HG03571 (cell line): ENCODE measurements at regions not wholly inside any gene's neighbourhood (a gene's known extent, or its start where the extent isn't known, plus 50 kb on each side); places are given as distances from the start of the nearest gene placed in this dataset.
A peak's percentile ranks its signal among the peaks of the same experiment; 100 is the strongest.

Experiments used
- ATAC-seq: cut with Tn5 transposase; IDR thresholded peaks from one replicate; pipeline ENCODE4 v1.9.1; 2021; ENCODE audit not compliant: unreplicated experiment

GRCh38 chr7:47191316-47191715 lies 390.6 kb downstream of the TNS3 start:
- ATAC-seq, result no peak

- no peak for ATAC-seq
Observed at GRCh38 chr7:47190462-47190861, 391.4 kb downstream of the TNS3 start.

GRCh38 chr7:47188653-47189315 lies 393.1 kb downstream of the TNS3 start:
- ATAC-seq, result no peak

DNA sequence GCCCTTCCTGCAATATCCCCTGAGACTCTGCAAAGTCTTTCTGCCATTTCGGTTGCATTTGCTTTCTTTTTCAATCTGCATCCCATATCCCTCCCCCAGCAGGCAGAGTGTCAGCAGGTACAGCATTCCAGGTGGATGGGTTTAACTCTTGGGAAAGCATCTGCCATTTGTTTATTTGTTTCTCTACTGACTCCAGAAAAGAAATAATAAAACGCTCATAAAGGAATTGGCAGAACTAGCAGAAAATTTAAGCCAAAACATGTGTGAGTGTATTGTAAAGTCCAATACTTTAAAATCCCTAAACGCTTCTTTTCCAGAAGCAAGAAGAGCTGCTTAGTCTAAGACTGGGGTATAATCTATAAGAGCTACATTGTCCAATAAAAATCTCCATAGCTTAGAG lies 393.8 kb downstream of the TNS3 start:
- ATAC-seq, result no peak

GRCh38 chr7:47186316-47186715 lies 395.6 kb downstream of the TNS3 start:
- peak; percentile 89 for ATAC-seq

DNA sequence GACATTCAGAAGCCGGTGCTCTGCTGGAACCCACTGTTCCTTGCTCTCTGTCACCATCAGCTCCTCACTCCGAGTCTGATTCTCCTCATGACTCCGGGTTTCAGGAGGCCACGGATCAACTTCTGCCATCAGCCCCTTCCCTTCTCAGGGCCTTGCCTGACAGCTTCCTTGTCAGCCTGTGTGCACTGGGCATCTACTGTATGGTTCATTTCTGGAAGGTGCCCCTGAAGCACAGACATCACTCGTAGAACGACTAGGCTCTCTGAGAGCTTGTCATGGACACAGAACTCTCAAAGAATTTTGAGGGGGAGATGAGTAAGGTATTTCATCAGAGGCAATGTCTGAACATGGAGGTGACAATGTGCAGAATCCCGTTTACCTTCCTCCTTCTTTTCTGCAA lies 396.1 kb downstream of the TNS3 start:
- ATAC-seq, result no peak

DNA sequence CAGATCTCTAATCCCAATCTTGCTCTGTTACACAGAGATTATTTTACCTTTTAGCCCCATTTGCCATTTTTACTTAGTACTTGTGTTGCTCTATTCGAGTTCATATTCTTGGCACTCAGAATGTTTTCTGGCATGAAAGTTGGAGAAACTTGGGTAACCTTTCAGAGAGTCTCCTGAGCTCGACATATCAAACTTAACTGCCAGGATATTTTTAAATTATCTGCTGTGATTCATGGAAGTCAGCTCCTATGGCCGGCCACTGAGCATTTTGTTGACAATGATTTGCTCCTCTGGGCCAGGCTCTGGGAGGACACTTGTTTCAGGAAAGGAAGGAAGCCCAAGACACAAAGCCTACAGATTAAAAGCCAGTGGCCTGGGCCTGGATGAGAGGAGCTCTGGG lies 396.7 kb downstream of the TNS3 start:
- ATAC-seq, result no peak

- ATAC-seq, result no peak
Observed at GRCh38 chr7:47183862-47184590, 397.9 kb downstream of the TNS3 start.

GRCh38 chr7:47181746-47182361 lies 400.1 kb downstream of the TNS3 start:
- no peak for ATAC-seq

GRCh38 chr7:47180516-47180826 lies 401.4 kb downstream of the TNS3 start:
- ATAC-seq, result no peak

DNA sequence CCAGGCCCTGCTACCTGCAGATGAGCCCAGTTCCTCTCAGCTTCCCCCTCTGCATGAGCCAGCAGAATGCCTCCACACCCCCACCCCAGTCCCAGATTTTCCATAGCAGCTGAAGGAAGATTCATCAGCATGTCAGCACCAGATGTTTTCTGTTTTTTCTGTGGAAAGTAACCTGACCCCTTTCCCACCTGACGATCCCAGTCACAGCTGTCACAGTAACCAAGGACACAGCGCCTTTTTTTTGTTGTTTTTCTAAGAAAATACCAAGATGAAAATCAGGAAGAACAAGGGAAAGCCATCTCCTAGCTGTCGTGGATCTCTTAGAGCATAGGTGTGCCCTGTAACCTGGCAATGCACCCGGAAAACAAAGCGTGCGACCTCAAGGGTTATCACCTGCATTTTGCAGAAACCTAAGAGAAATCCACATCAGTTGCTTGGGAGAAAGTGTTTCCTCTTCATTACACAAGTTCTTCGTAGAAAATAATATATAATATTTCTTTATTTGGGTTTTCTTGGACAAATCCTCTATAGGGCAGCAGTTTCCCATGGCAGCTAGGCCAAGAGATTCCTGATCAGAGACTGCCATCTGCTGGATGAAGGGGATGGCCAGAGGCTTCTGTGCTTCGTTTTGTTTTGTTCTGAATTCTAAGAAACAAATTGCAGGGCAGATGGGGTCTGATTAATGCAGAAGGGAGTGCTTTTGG lies 401.9 kb downstream of the TNS3 start:
- no peak for ATAC-seq

- ATAC-seq, result peak; percentile 84
Observed at GRCh38 chr7:47172602-47173539, 409.0 kb downstream of the TNS3 start.

DNA sequence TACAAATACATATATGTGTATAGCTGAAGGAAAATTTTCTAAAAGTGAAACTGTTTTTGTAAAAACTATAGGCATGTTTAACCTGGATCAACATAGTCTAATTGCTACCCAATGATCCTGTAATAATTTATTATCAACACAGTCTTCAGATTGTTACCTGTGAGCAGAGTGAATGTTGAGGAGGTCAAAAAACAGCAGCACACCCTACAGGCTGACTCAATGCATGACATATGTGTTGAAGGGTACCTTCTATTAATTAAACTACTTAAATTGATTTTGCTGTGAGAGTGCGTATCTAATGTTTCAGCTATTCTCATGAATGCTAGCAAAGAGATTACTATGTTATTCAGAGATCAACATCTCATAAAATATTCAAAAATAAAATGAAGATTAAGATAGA lies 411.4 kb downstream of the TNS3 start:
- no peak for ATAC-seq

DNA sequence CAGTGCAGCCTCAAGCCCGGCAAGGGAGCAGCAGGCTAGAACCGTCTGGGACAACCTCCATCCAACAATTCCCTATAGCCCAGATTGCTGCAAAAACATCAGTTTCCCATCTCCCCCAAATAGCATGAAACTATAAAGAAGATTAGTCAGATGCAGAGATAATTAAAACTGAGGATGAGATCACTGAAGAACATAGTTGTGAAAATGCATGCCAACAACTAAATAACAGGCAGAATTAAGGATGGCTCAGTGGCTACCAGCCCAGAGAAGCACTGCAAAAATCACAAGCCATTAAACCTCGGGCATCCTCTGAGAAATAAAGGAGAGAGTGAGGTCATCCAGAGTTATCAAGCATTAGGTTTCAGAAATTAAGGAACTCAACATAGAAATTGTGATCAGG lies 427.1 kb downstream of the TNS3 start:
- ATAC-seq, result no peak

- no peak for ATAC-seq
Observed at GRCh38 chr7:47153576-47153975, 428.3 kb downstream of the TNS3 start.

DNA sequence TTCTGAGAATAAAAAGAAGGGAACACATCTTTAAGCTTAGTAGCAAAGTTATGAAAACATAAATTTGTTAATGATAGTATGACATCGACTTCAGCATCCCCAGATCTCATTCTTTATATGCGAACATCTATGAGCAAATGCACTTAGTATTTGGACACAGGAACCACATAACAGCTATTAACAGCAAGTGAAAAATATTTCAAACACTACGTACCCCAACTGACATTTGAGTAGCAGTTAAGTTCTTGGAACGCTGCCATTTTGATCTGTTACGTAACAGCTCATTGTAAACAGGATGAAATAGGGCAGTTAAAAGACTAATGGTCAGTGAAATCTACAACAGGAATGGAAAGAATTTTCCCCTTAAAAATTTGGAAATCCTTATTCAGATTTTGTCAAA lies 428.9 kb downstream of the TNS3 start:
- ATAC-seq, result no peak

DNA sequence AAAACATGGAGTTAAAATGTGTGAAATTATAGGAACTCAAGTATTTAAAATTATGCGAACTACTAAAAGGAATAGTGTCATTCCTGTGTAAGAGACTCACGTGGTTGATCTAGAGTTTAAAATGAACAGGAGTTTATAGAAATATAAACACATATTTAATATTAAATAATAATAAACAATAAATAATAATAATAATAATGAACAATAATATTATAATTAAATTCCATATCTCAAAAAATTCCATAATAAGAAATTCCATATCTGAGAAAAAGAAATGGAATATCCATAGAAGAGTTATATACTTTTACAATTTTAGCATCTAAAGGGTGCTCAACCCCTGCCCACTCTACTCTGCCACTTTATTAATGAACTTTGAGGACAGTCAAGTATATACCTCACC lies 429.6 kb downstream of the TNS3 start:
- no peak for ATAC-seq

DNA sequence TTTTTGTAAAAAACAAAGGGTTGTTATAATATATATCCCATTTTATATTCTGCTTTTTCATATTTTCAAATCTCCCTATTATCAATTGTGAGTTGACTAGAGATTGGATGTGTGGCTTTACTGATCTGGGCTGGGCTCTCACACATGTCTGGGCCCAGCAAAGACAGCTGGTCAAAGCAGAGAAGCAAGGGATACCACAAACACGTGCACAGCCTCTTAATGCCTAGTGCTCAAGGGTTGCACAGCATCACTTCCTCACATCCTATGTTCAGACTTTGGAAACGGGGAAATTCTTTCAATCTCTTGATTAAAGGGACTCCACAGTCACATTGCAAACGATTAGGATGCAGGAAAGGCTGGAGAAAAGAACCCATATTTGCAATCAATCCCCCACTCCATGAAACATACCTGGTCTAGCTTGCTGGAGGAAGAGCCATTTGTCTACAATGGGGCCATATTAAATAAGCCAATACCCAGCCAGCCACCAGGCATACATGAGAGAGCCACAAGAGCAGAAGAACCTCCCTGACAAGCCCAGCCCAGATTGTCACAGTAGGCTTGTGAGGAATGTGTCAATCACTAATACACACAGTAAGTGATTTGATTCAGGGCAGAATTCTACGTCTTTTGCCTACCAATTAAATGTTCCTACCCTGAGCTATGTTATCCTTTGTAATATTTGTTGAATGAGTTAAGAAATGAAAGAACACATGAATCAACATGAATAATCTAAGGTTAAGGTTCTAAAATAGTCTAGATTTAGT lies 431.2 kb downstream of the TNS3 start:
- no peak for ATAC-seq

DNA sequence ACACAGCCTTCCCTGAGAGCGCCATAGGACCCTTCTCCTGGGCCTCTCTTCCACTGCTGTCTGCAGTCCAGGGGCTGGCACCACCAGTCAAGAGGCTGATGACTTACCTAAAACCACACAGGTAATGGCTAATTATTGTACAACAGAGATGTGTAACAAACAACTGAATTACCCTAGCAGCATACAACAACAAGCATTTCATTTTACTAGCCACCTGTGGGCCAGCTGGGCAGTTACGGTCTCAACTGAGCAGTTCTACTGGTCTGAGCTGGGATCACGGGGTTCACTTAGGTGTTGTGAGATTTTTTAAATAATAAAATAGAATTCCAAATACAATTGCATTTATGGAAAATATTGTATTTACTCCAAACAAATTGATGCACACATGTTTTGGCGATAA lies 431.9 kb downstream of the TNS3 start:
- no peak for ATAC-seq

DNA sequence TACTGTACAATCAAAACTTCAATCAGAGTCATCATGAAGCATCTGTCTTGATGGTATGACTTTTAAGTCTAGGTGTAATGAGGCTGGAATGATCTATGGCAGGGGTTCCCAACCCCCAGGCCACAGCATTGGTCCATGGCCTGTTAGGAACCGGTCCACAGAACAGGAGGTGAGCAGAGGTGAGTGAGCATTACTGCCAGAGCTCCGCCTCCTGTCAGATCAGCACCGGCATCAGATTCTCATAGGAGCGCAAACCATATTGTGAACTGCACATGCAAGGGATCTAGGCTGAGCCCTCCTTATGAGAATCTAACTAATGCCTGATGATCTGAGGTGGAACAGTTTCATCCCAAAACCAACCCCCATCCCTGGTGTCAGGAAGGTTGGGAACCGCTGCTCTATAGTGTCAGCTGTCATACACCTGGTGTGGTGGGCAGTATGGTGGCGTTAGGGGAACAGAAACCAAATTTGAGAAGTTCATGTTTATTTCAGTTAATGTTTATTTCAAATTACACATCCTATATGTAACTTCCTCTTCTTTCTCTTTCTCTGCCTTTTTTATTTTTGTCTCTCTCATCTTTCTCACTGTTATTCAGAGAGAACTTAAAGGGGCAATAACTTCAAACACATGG lies 432.6 kb downstream of the TNS3 start:
- ATAC-seq, result no peak
